ENCODE measurements at regions not wholly inside any gene's neighbourhood (a gene's known extent, or its start where the extent isn't known, plus 50 kb on each side); places are given as distances from the start of the nearest gene placed in this dataset.
A peak's percentile ranks its signal among the peaks of the same experiment; 100 is the strongest.
"Not testable (repeated sequence)": the region's sequence is repeated elsewhere in the genome, so short reads cannot be mapped to it uniquely, and the experiment has no call there.

- H3K27me3 Mint-ChIP-seq: peaks cover 47% of the 10 kb centered on the region
- DNase-seq: peak; percentile 49
- H3K36me3 Mint-ChIP-seq, H3K4me1 Mint-ChIP-seq, H3K27ac Mint-ChIP-seq, H3K4me3 Mint-ChIP-seq, CTCF ChIA-PET, H3K9me3 Mint-ChIP-seq: not testable (repeated sequence)
Measured at GRCh38 chr20:64327223-64327549, 71.6 kb downstream of the PCMTD2 start.

- H3K27me3 Mint-ChIP-seq: peaks cover 41% of the 10 kb centered on the region
- H3K4me1 Mint-ChIP-seq, H3K36me3 Mint-ChIP-seq, CTCF ChIA-PET, H3K9me3 Mint-ChIP-seq, H3K27ac Mint-ChIP-seq, H3K4me3 Mint-ChIP-seq: not testable (repeated sequence)
- peak; percentile 25 for DNase-seq
Measured at GRCh38 chr20:64327550-64328317, 72.2 kb downstream of the PCMTD2 start.

- H3K27ac Mint-ChIP-seq, CTCF ChIA-PET: not testable (repeated sequence)
- peaks cover 39% of the 10 kb centered on the region for H3K27me3 Mint-ChIP-seq
Measured at GRCh38 chr20:64328595-64329250, 73.2 kb downstream of the PCMTD2 start.

GRCh38 chr20:64332627-64333026 is 77.1 kb downstream of the PCMTD2 start:
- H3K27ac Mint-ChIP-seq, DNase-seq, H3K9me3 Mint-ChIP-seq, H3K36me3 Mint-ChIP-seq, H3K4me3 Mint-ChIP-seq, CTCF ChIA-PET, H3K4me1 Mint-ChIP-seq: not testable (repeated sequence)
- H3K27me3 Mint-ChIP-seq: peaks cover 23% of the 10 kb centered on the region

More at GRCh38 chr20:64328595-64329250, 73.2 kb downstream of the PCMTD2 start:
- H3K4me1 Mint-ChIP-seq, H3K36me3 Mint-ChIP-seq, H3K4me3 Mint-ChIP-seq, H3K9me3 Mint-ChIP-seq, DNase-seq: not testable (repeated sequence)

Measured in activated naive CD4-positive, alpha-beta T cell treated with anti-CD3 and anti-CD28 coated beads, Interleukin-2, amount 10 ng/mL, durations not matched to agents 7 days and 5 days (primary cell).